Keratinocyte (primary cell): ENCODE measurements at regions not wholly inside any gene's neighbourhood (a gene's known extent, or its start where the extent isn't known, plus 50 kb on each side); places are given as distances from the start of the nearest gene placed in this dataset.

ENCODE experiments used
- DNase-seq: peaks from one replicate; pipeline ENCODE4 v3.0.0-alpha.2; 2011; ENCODE audit warnings: low read depth, missing footprints, low spot score
- FAIRE-seq: peaks from 2 replicates; lab custom pipeline; 2011; peaks lifted over from hg19 to GRCh38; lab: Jason Lieb, UNC
- H2AFZ ChIP-seq: 2 replicates; pipeline ENCODE4 v1.6.0; 2012; ENCODE audit warnings: low read length, control low read depth, inconsistent platforms; ENCODE audit not compliant: control insufficient read depth
- H3K27ac ChIP-seq: 2 replicates; pipeline ENCODE4 v1.5.1; 2011; ENCODE audit warnings: low read length; ENCODE audit not compliant: control insufficient read depth, insufficient read depth
- H3K27me3 ChIP-seq: 3 replicates; pipeline ENCODE4 v1.6.0; 2011; ENCODE audit warnings: low read length; ENCODE audit not compliant: control insufficient read depth, insufficient read depth; ENCODE audit errors: extremely low read depth
- H3K36me3 ChIP-seq, 2 experiments: 2 replicates in 1 of 2; 3 replicates in 1 of 2; pipeline ENCODE4 v1.5.1; 2011; ENCODE audit warnings: low read length in 2 of 2, mild to moderate bottlenecking in 1 of 2; ENCODE audit not compliant: control insufficient read depth in 2 of 2, insufficient read depth in 2 of 2; ENCODE audit errors: extremely low read depth in 1 of 2
- H3K4me1 ChIP-seq: 3 replicates; pipeline ENCODE4 v1.5.1; 2011; ENCODE audit warnings: low read length; ENCODE audit not compliant: control insufficient read depth, insufficient read depth; ENCODE audit errors: extremely low read depth
- H3K4me2 ChIP-seq: 3 replicates; pipeline ENCODE4 v1.6.0; 2011; ENCODE audit warnings: low read depth, low read length; ENCODE audit not compliant: control insufficient read depth, insufficient read depth; ENCODE audit errors: extremely low read depth
- H3K4me3 ChIP-seq, 3 experiments: fragments of 200-600 bp in 1 of 3; sonication (generic) in 1 of 3; 2 replicates in 2 of 3; 3 replicates in 1 of 3; pipeline ENCODE4 v1.5.1; 2011 to 2016; ENCODE audit warnings: low read length in 3 of 3, mild to moderate bottlenecking in 3 of 3, control low read depth in 2 of 3, inconsistent platforms in 1 of 3, low read depth in 1 of 3, mixed read lengths in 1 of 3, mixed run types in 1 of 3, moderate library complexity in 1 of 3; ENCODE audit not compliant: control insufficient read depth in 2 of 3, insufficient read depth in 2 of 3; ENCODE audit errors: extremely low read depth in 1 of 3
- H3K79me2 ChIP-seq: 2 replicates; pipeline ENCODE4 v1.6.0; 2012; ENCODE audit warnings: low read length; ENCODE audit not compliant: control insufficient read depth, insufficient read depth
- H3K9ac ChIP-seq: 3 replicates; pipeline ENCODE4 v1.6.0; 2011; ENCODE audit warnings: low read length; ENCODE audit not compliant: control insufficient read depth, insufficient read depth; ENCODE audit errors: extremely low read depth
- H3K9me1 ChIP-seq: 3 replicates; pipeline ENCODE4 v1.6.0; 2011; ENCODE audit warnings: low read length; ENCODE audit not compliant: control insufficient read depth, insufficient read depth; ENCODE audit errors: extremely low read depth
- H3K9me3 ChIP-seq: 2 replicates; pipeline ENCODE4 v1.5.1; 2012; ENCODE audit warnings: low read depth, low read length; ENCODE audit not compliant: control insufficient read depth
- H4K20me1 ChIP-seq: 3 replicates; pipeline ENCODE4 v1.6.0; 2011; ENCODE audit warnings: low read length; ENCODE audit not compliant: control insufficient read depth, insufficient read depth; ENCODE audit errors: extremely low read depth
- EZH2 ChIP-seq: IDR thresholded peaks from one replicate; pipeline ENCODE4 v1.6.1; 2012; ENCODE audit warnings: inconsistent platforms, mild to moderate bottlenecking, low read length, moderate library complexity
- dilution Hi-C: fragments of 300-500 bp; cut with MboI; formaldehyde crosslinking; loops from one replicate; pipeline ENCODE4 v1.7.0; 2020; ENCODE audit warnings: low sequenced_read_pairs; ENCODE audit not compliant: extremely low pct_ligation_motif_present
- TF ChIP-seq, protein P1 (sequence below), 3 experiments: IDR thresholded peaks in 1 of 3; conservative IDR thresholded peaks in 1 of 3; optimal IDR thresholded peaks in 1 of 3; 2 replicates in 2 of 3; 3 replicates in 1 of 3; pipeline versions ENCODE3 to v1.5.1; 2011; ENCODE audit warnings: low read length in 3 of 3, mild to moderate bottlenecking in 3 of 3, moderate library complexity in 2 of 3, control low read depth in 1 of 3, inconsistent platforms in 1 of 3; ENCODE audit not compliant: insufficient read depth in 2 of 3; ENCODE audit errors: extremely low read depth in 1 of 3

DNA sequence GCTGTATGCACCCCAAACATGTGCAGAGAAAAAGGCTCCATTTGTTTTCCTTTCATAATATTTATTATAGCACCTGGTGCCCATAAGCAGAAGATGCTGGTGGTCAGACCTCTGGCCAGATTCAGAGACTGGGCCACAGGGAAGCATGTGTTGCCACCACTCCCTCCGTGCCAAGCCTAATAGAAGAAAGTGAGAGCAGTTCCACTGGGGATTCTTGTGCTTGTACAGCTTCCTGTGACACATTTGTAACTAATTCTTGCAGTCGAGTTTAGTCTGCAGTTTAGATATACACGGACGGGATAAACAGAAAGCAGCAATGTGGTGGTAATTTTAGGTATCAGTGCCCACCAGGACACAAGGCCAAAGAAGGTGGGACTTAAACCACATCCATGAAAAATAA lies 135.4 kb upstream of the PIEZO2 start:
- dilution Hi-C loops: no loop called here
- Histone ChIP-seq H3K27ac (no peak overlapping the region), H2AFZ (no peak overlapping the region), H3K36me3 (no peaks in the 10 kb centered on the region), H3K4me2 (no peak overlapping the region), H3K9me3 (no peaks in the 10 kb centered on the region), H3K4me3 (no peak overlapping the region), H4K20me1 (no peaks in the 10 kb centered on the region), H3K9me1 (no peaks in the 10 kb centered on the region), H3K4me1 (no peaks in the 10 kb centered on the region), H3K27me3 (no peaks in the 10 kb centered on the region), H3K79me2 (no peaks in the 10 kb centered on the region), H3K9ac (no peak overlapping the region)
- DNase-seq (no peak), FAIRE-seq (no peak)
- no peak for TF ChIP-seq EZH2
- TF ChIP-seq, protein P1, sequence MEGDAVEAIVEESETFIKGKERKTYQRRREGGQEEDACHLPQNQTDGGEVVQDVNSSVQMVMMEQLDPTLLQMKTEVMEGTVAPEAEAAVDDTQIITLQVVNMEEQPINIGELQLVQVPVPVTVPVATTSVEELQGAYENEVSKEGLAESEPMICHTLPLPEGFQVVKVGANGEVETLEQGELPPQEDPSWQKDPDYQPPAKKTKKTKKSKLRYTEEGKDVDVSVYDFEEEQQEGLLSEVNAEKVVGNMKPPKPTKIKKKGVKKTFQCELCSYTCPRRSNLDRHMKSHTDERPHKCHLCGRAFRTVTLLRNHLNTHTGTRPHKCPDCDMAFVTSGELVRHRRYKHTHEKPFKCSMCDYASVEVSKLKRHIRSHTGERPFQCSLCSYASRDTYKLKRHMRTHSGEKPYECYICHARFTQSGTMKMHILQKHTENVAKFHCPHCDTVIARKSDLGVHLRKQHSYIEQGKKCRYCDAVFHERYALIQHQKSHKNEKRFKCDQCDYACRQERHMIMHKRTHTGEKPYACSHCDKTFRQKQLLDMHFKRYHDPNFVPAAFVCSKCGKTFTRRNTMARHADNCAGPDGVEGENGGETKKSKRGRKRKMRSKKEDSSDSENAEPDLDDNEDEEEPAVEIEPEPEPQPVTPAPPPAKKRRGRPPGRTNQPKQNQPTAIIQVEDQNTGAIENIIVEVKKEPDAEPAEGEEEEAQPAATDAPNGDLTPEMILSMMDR (optimal IDR thresholded peaks at IDR 0.05 in 1 of 3, IDR thresholded peaks at IDR 0.05 in 1 of 3, conservative IDR thresholded peaks at IDR 0.05 in 1 of 3; ENCODE audit: extremely low read depth in 1 of 3, insufficient read depth in 2 of 3, low read length in 3 of 3): no peak

DNA sequence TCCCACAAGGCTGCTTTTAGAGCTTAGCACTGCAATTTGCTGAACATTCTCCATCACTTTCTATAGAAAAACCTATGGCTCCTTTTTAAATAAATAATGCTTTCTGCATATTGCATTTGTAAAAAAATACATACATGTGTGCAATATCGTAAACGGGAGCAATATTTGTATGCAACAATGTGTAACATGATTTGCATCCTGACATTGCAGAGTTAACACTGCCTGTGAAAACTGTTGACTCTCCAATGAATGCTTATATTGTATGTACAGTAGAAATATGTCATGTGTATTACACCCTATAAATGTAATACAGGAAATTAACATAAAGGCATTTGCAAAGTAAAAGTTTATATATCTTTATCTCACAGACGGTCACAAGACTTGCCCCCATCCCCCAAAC lies 135.0 kb upstream of the PIEZO2 start:
- Histone ChIP-seq H3K4me2 (no peak overlapping the region), H3K79me2 (no peaks in the 10 kb centered on the region), H3K4me1 (no peaks in the 10 kb centered on the region), H3K36me3 (no peaks in the 10 kb centered on the region), H3K9me3 (no peaks in the 10 kb centered on the region), H3K9ac (no peak overlapping the region), H2AFZ (no peak overlapping the region), H3K4me3 (no peak overlapping the region), H3K27me3 (no peaks in the 10 kb centered on the region), H4K20me1 (no peaks in the 10 kb centered on the region), H3K9me1 (no peaks in the 10 kb centered on the region), H3K27ac (no peak overlapping the region)
- dilution Hi-C loops: no loop called here
- DNase-seq (no peak), FAIRE-seq (no peak)
- TF ChIP-seq, protein P1 (optimal IDR thresholded peaks at IDR 0.05 in 1 of 3, IDR thresholded peaks at IDR 0.05 in 1 of 3, conservative IDR thresholded peaks at IDR 0.05 in 1 of 3; ENCODE audit: extremely low read depth in 1 of 3, insufficient read depth in 2 of 3, low read length in 3 of 3): no peak
- no peak for TF ChIP-seq EZH2
